ENCODE measurements at regions not wholly inside any gene's neighbourhood (a gene's known extent, or its start where the extent isn't known, plus 50 kb on each side); places are given as distances from the start of the nearest gene placed in this dataset.

GRCh38 chr7:54116956-54117355, 425.2 kb upstream of the VSTM2A start:
- no peak for TF ChIP-seq CTCF (IDR thresholded peaks at IDR 0.05)
- TF ChIP-seq POLR2A (IDR thresholded peaks at IDR 0.05), result no peak
